ENCODE measurements at regions not wholly inside any gene's neighbourhood (a gene's known extent, or its start where the extent isn't known, plus 50 kb on each side); places are given as distances from the start of the nearest gene placed in this dataset.
A peak's percentile ranks its signal among the peaks of the same experiment; 100 is the strongest.

- Mint-ChIP-seq H3K27me3 (ENCODE audit: low read depth, poor library complexity) (peaks cover 24% of the 10 kb centered on the region), H3K36me3 (ENCODE audit: low read depth) (no peaks in the 10 kb centered on the region), H3K4me1 (no peaks in the 10 kb centered on the region), H3K27ac (no peak overlapping the region), H3K9me3 (no peaks in the 10 kb centered on the region), H3K4me3 (no peak overlapping the region)
- no peak for DNase-seq
- TF ChIP-seq CTCF (IDR thresholded peaks at IDR 0.05), result no peak
Observed at GRCh38 chr1:112079446-112079845, 90.0 kb upstream of the KCND3 start.

- Mint-ChIP-seq H3K4me3 (no peak overlapping the region), H3K27ac (no peak overlapping the region), H3K9me3 (no peaks in the 10 kb centered on the region), H3K36me3 (ENCODE audit: low read depth) (no peaks in the 10 kb centered on the region), H3K4me1 (no peaks in the 10 kb centered on the region), H3K27me3 (ENCODE audit: low read depth, poor library complexity) (peaks cover 31% of the 10 kb centered on the region)
- DNase-seq, result peak; percentile 22
- no peak for TF ChIP-seq CTCF (IDR thresholded peaks at IDR 0.05)
Observed at GRCh38 chr1:112083487-112083886, 94.0 kb upstream of the KCND3 start.

- no peak overlapping the region for H3K27ac Mint-ChIP-seq
- H3K27me3 Mint-ChIP-seq (ENCODE audit: low read depth, poor library complexity), result peaks cover 15% of the 10 kb centered on the region
- H3K36me3 Mint-ChIP-seq (ENCODE audit: low read depth), result no peaks in the 10 kb centered on the region
- no peak for DNase-seq
- H3K4me3 Mint-ChIP-seq, result no peak overlapping the region
- no peak for TF ChIP-seq CTCF (IDR thresholded peaks at IDR 0.05)
- H3K9me3 Mint-ChIP-seq, result no peaks in the 10 kb centered on the region
- H3K4me1 Mint-ChIP-seq, result no peaks in the 10 kb centered on the region
Observed at GRCh38 chr1:112092656-112093371, 103.3 kb upstream of the KCND3 start.

- Mint-ChIP-seq H3K27me3 (ENCODE audit: low read depth, poor library complexity) (peaks cover 11% of the 10 kb centered on the region), H3K9me3 (no peaks in the 10 kb centered on the region), H3K4me3 (no peak overlapping the region), H3K36me3 (ENCODE audit: low read depth) (no peaks in the 10 kb centered on the region), H3K27ac (no peak overlapping the region), H3K4me1 (no peaks in the 10 kb centered on the region)
- no peak for DNase-seq
- no peak for TF ChIP-seq CTCF (IDR thresholded peaks at IDR 0.05)
Observed at GRCh38 chr1:112093372-112093694, 103.9 kb upstream of the KCND3 start.

- no peaks in the 10 kb centered on the region for H3K27me3 Mint-ChIP-seq (ENCODE audit: low read depth, poor library complexity)
- no peak for TF ChIP-seq CTCF (IDR thresholded peaks at IDR 0.05)
Observed at GRCh38 chr1:112099979-112100378, 110.5 kb upstream of the KCND3 start.

GRCh38 chr1:112105557-112105956, 116.1 kb upstream of the KCND3 start:
- Mint-ChIP-seq H3K27ac (no peak overlapping the region), H3K4me1 (no peaks in the 10 kb centered on the region), H3K36me3 (ENCODE audit: low read depth) (no peaks in the 10 kb centered on the region), H3K4me3 (no peak overlapping the region), H3K9me3 (peaks cover 11% of the 10 kb centered on the region), H3K27me3 (ENCODE audit: low read depth, poor library complexity) (no peaks in the 10 kb centered on the region)
- TF ChIP-seq CTCF (IDR thresholded peaks at IDR 0.05), result no peak
- no peak for DNase-seq

More at GRCh38 chr1:112099979-112100378, 110.5 kb upstream of the KCND3 start:
- Mint-ChIP-seq H3K36me3 (ENCODE audit: low read depth) (no peaks in the 10 kb centered on the region), H3K27ac (no peak overlapping the region), H3K4me3 (no peak overlapping the region), H3K9me3 (no peaks in the 10 kb centered on the region), H3K4me1 (no peaks in the 10 kb centered on the region)
- DNase-seq, result no peak

Measured in nephron progenitor cell (in vitro differentiated cells).